Heart left ventricle (tissue), 16 donors: ENCODE measurements at regions not wholly inside any gene's neighbourhood (a gene's known extent, or its start where the extent isn't known, plus 50 kb on each side); places are given as distances from the start of the nearest gene placed in this dataset.
"Not testable (repeated sequence)": the region's sequence is repeated elsewhere in the genome, so short reads cannot be mapped to it uniquely, and the experiment has no call there.

Experiments used
- ATAC-seq, 4 donors: fragments of 200-7000 bp; cut with Tn5 transposase; one replicate each; pipeline ENCODE4 v1.9.1; 2020 to 2022; ENCODE audit warnings: moderate library complexity in 4 of 4, mild to moderate bottlenecking in 3 of 4, moderate number of reproducible peaks in 1 of 4
- DNase-seq, 5 donors: peaks; one replicate each; pipeline ENCODE4 v3.0.0-alpha.2; 2020
- H3K27ac ChIP-seq, 12 donors: fragments of 200-600 bp; sonication (generic) in 4 of 12; one replicate each; pipeline versions ENCODE4 v1.5.0 to v1.8.0; 2016 to 2022; ENCODE audit warnings: mild to moderate bottlenecking in 2 of 12
- H3K27me3 ChIP-seq, 9 donors: fragments of 200-600 bp; sonication (generic) in 2 of 9; one replicate each; pipeline versions ENCODE4 v1.5.1 to v1.8.0; 2016 to 2022; ENCODE audit warnings: mild to moderate bottlenecking in 3 of 9
- H3K36me3 ChIP-seq, 9 donors: fragments of 200-600 bp; sonication (generic) in 2 of 9; one replicate each; pipeline versions ENCODE4 v1.5.0 to v1.8.0; 2018 to 2022; ENCODE audit warnings: mild to moderate bottlenecking in 2 of 9
- H3K4me1 ChIP-seq, 12 donors: fragments of 200-600 bp; sonication (generic) in 4 of 12; one replicate each; pipeline versions ENCODE4 v1.5.0 to v1.8.0; 2016 to 2022; ENCODE audit warnings: mild to moderate bottlenecking in 3 of 12
- H3K4me3 ChIP-seq, 12 donors: fragments of 200-600 bp; sonication (generic) in 4 of 12; one replicate each; pipeline versions ENCODE4 v1.5.0 to v1.8.0; 2017 to 2022; ENCODE audit warnings: mild to moderate bottlenecking in 9 of 12, moderate library complexity in 4 of 12
- H3K9me3 ChIP-seq, 12 donors: fragments of 200-600 bp; sonication (generic) in 4 of 12; one replicate each; pipeline versions ENCODE4 v1.5.0 to v1.8.0; 2016 to 2022; ENCODE audit warnings: mild to moderate bottlenecking in 1 of 12
- CTCF ChIP-seq, 12 donors: fragments of 200-600 bp; sonication (generic) in 4 of 12; IDR thresholded peaks; one replicate each; pipeline versions ENCODE4 v1.5.0 to v1.8.0; 2018 to 2022; ENCODE audit warnings: antibody characterized with exemption in 12 of 12, mild to moderate bottlenecking in 5 of 12
- POLR2A ChIP-seq, 2 donors: fragments of 450-650 bp; IDR thresholded peaks; one replicate each; pipeline ENCODE4 v1.6.1; 2017; ENCODE audit warnings: antibody characterized with exemption in 2 of 2, mild to moderate bottlenecking in 2 of 2, moderate library complexity in 2 of 2
- WGBS, 4 donors: extraction: QIAGEN DNeasy Blood & Tissue Kit in 2 of 4; methylation state at CpG; one replicate each; pipeline versions ENCODE4 v1.1.5 to v1.1.7; 2013 to 2018; 5-methylcytosine and 5-hydroxymethylcytosine counted together
- intact Hi-C, 10 donors: fragments of 100-400 bp; cut with DNase I; formaldehyde crosslinking; loops; one replicate each; pipeline versions ENCODE4 v1.11.1 to v1.14.2; 2022
- donor health status: ischemic (EF 13 %, LVEDD 7.1; RV severe dilation, severe dysfunction).
- donor health status: healthy with polysubstance abuse.
- donor health status: DM: no; HTN: yes; CAD: no.
- donor health status: DM: no; HTN: no; CAD: no.
- donor health status: ischemic (EF 25% LVEDD 6.9; RV normal size, moderate dysfunction).
- donor health status: ischemic (EF 25% LVEDD 5.7; RV mildly dilated, moderate dysfunction).
- donor health status: healthy.
- donor health status: DM: yes; HTN: yes; CAD: no.
- donor health status: ischemic (EF 35%, LVEDD 5.7; RV mildly dilated, moderate dysfunction).
- donor health status: nonischemic (EF 11% LVEDD 7.7; RV severe dilation, severe dysfunction).
- donor health status: DM: yes; HTN: yes; CAD: no.
- donor health status: PGD.
- donor health status: ischemic (EF 29% LVEDD 5.4; RV normal size, mild dysfunction).
- donor health status: nonischemic (EF 23%, LVEDD 6.1; RV moderate dilation, normal function).

- intact Hi-C loops = no loop called here
- Histone ChIP-seq H3K27ac (no peak overlapping the region), H3K4me3 (no peak overlapping the region), H3K36me3 (no peaks in the 10 kb centered on the region), H3K4me1 (no peaks in the 10 kb centered on the region), H3K9me3 (no peaks in the 10 kb centered on the region), H3K27me3 (no peaks in the 10 kb centered on the region)
- no peak for TF ChIP-seq POLR2A (IDR thresholded peaks at IDR 0.05)
- ATAC-seq (no peak), DNase-seq (no peak)
- 29 to 34% (median 32%) methylated on average over 8 of the region's 8 CpGs for WGBS, 4 donors
These were observed 491.2 kb upstream of the DDX18 start for GRCh38 chr2:117323331-117323730.

GRCh38 chr2:117330641-117331040 lies 483.9 kb upstream of the DDX18 start:
- Histone ChIP-seq H3K27ac (no peak overlapping the region), H3K9me3 (no peaks in the 10 kb centered on the region), H3K4me3 (no peak overlapping the region), H3K4me1 (no peaks in the 10 kb centered on the region), H3K36me3 (no peaks in the 10 kb centered on the region), H3K27me3 (no peaks in the 10 kb centered on the region)
- WGBS, 4 donors = 74 to 88% (median 80%) methylated on average over 4 of the region's 4 CpGs
- ATAC-seq (no peak), DNase-seq (no peak)
- TF ChIP-seq CTCF (IDR thresholded peaks at IDR 0.05) (no peak), POLR2A (IDR thresholded peaks at IDR 0.05) (no peak)
- intact Hi-C loops = no loop called here

GRCh38 chr2:117335967-117336366 lies 478.5 kb upstream of the DDX18 start:
- Histone ChIP-seq H3K27me3 (no peaks in the 10 kb centered on the region), H3K36me3 (no peaks in the 10 kb centered on the region), H3K4me1 (no peaks in the 10 kb centered on the region), H3K4me3 (no peak overlapping the region), H3K9me3 (no peaks in the 10 kb centered on the region), H3K27ac (no peak overlapping the region)
- 89 to 97% (median 90%) methylated on average over 3 of the region's 3 CpGs for WGBS, 4 donors
- no peak for DNase-seq
- intact Hi-C loops = no loop called here
- TF ChIP-seq POLR2A (IDR thresholded peaks at IDR 0.05) (no peak), CTCF (IDR thresholded peaks at IDR 0.05) (no peak)
- ATAC-seq = no peak

- Histone ChIP-seq H3K4me3 (no peak overlapping the region), H3K27me3 (no peaks in the 10 kb centered on the region), H3K27ac (no peak overlapping the region), H3K36me3 (no peaks in the 10 kb centered on the region), H3K4me1 (no peaks in the 10 kb centered on the region), H3K9me3 (no peaks in the 10 kb centered on the region)
- DNase-seq (no peak), ATAC-seq (no peak)
- TF ChIP-seq CTCF (IDR thresholded peaks at IDR 0.05) (no peak), POLR2A (IDR thresholded peaks at IDR 0.05) (no peak)
- intact Hi-C loops = no loop called here
- WGBS, 4 donors = 78 to 84% (median 79%) methylated on average over 4 of the region's 4 CpGs
These were observed 478.0 kb upstream of the DDX18 start for GRCh38 chr2:117336496-117336895.

DNA sequence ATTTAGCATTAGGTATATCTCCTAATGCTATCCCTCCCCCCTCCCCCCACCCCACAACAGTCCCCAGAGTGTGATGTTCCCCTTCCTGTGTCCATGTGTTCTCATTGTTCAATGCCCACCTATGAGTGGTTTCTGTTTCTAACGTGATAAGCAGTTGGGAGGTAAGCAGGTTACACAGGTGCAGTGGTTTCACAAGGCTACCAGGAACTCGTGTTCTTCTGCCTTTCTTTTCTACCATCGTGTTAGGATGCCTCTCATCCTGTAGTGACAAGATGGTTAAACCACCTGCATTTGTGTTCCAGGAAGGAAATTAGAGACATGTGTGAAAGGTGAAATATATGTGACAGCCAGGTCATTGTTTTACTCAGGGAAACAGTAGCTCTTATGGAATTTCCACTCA lies 476.5 kb upstream of the DDX18 start:
- ATAC-seq = not testable (repeated sequence)

More for the DNA sequence above, 476.5 kb upstream of the DDX18 start:
- H3K36me3 ChIP-seq, DNase-seq, H3K9me3 ChIP-seq, H3K4me1 ChIP-seq, H3K27me3 ChIP-seq, intact Hi-C loops, H3K4me3 ChIP-seq, H3K27ac ChIP-seq: not testable (repeated sequence)
- 52 to 70% (median 62%) methylated on average over 3 of the region's 3 CpGs for WGBS, 4 donors
